ENCODE measurements at regions not wholly inside any gene's neighbourhood (a gene's known extent, or its start where the extent isn't known, plus 50 kb on each side); places are given as distances from the start of the nearest gene placed in this dataset.

- DNase-seq (ENCODE audit: low read depth in 1 of 2, low spot score in 1 of 2), result no peak
Measured at GRCh38 chr12:61701471-61701870, 558.7 kb upstream of the USP15 start.

- DNase-seq (ENCODE audit: low read depth in 1 of 2, low spot score in 1 of 2), result no peak
Measured at GRCh38 chr12:61706783-61707182, 553.4 kb upstream of the USP15 start.

- DNase-seq (ENCODE audit: low read depth in 1 of 2, low spot score in 1 of 2), result no peak
Measured at GRCh38 chr12:61713121-61713520, 547.1 kb upstream of the USP15 start.

- DNase-seq (ENCODE audit: low read depth in 1 of 2, low spot score in 1 of 2), result no peak
Measured at GRCh38 chr12:61717986-61718385, 542.2 kb upstream of the USP15 start.

GRCh38 chr12:61739925-61740324 lies 520.3 kb upstream of the USP15 start:
- DNase-seq (ENCODE audit: low read depth in 1 of 2, low spot score in 1 of 2), result no peak

GRCh38 chr12:61750604-61751003 lies 509.6 kb upstream of the USP15 start:
- no peak for DNase-seq (ENCODE audit: low read depth in 1 of 2, low spot score in 1 of 2)

- DNase-seq (ENCODE audit: low read depth in 1 of 2, low spot score in 1 of 2), result no peak
Measured at GRCh38 chr12:61754214-61754613, 506.0 kb upstream of the USP15 start.

GRCh38 chr12:61757831-61758505 lies 502.2 kb upstream of the USP15 start:
- no peak for DNase-seq (ENCODE audit: low read depth in 1 of 2, low spot score in 1 of 2)

- no peak for DNase-seq (ENCODE audit: low read depth in 1 of 2, low spot score in 1 of 2)
Measured at GRCh38 chr12:61758661-61759060, 501.5 kb upstream of the USP15 start.

GRCh38 chr12:61765926-61766325 lies 494.3 kb upstream of the USP15 start:
- no peak for DNase-seq (ENCODE audit: low read depth in 1 of 2, low spot score in 1 of 2)

GRCh38 chr12:61780435-61780834 lies 479.8 kb upstream of the USP15 start:
- no peak for DNase-seq (ENCODE audit: low read depth in 1 of 2, low spot score in 1 of 2)

- DNase-seq (ENCODE audit: low read depth in 1 of 2, low spot score in 1 of 2), result no peak
Measured at GRCh38 chr12:61781021-61781581, 479.1 kb upstream of the USP15 start.

- DNase-seq (ENCODE audit: low read depth in 1 of 2, low spot score in 1 of 2), result no peak
Measured at GRCh38 chr12:61796846-61797245, 463.4 kb upstream of the USP15 start.

GRCh38 chr12:61797266-61797665 lies 462.9 kb upstream of the USP15 start:
- no peak for DNase-seq (ENCODE audit: low read depth in 1 of 2, low spot score in 1 of 2)

- DNase-seq (ENCODE audit: low read depth in 1 of 2, low spot score in 1 of 2), result no peak
Measured at GRCh38 chr12:61798778-61799177, 461.4 kb upstream of the USP15 start.

GRCh38 chr12:61804301-61804700 lies 455.9 kb upstream of the USP15 start:
- DNase-seq (ENCODE audit: low read depth in 1 of 2, low spot score in 1 of 2), result no peak

- DNase-seq (ENCODE audit: low read depth in 1 of 2, low spot score in 1 of 2), result no peak
Measured at GRCh38 chr12:61808856-61809255, 451.3 kb upstream of the USP15 start.

- DNase-seq (ENCODE audit: low read depth in 1 of 2, low spot score in 1 of 2), result no peak
Measured at GRCh38 chr12:61810486-61810885, 449.7 kb upstream of the USP15 start.

- no peak for DNase-seq (ENCODE audit: low read depth in 1 of 2, low spot score in 1 of 2)
Measured at GRCh38 chr12:61821381-61821780, 438.8 kb upstream of the USP15 start.

- DNase-seq (ENCODE audit: low read depth in 1 of 2, low spot score in 1 of 2), result no peak
Measured at GRCh38 chr12:61823102-61823501, 437.1 kb upstream of the USP15 start.

GRCh38 chr12:61846765-61847164 lies 413.4 kb upstream of the USP15 start:
- no peak for DNase-seq (ENCODE audit: low read depth in 1 of 2, low spot score in 1 of 2)

GRCh38 chr12:61848893-61849292 lies 411.3 kb upstream of the USP15 start:
- DNase-seq (ENCODE audit: low read depth in 1 of 2, low spot score in 1 of 2), result no peak

- DNase-seq (ENCODE audit: low read depth in 1 of 2, low spot score in 1 of 2), result no peak
Measured at GRCh38 chr12:61853945-61854344, 406.3 kb upstream of the USP15 start.

All from activated CD4-positive, alpha-beta T cell treated with anti-CD3 and anti-CD28 coated beads, Interleukin-2, amount 50 U/mL, for 24 hours (primary cell).